ENCODE measurements at regions not wholly inside any gene's neighbourhood (a gene's known extent, or its start where the extent isn't known, plus 50 kb on each side); places are given as distances from the start of the nearest gene placed in this dataset.

GRCh38 chr4:57172065-57172464, 61.9 kb upstream of the IGFBP7 start:
- Histone ChIP-seq H3K27ac (ENCODE audit: low read depth in 2 of 2, low read length in 1 of 2) (no peak overlapping the region), H3K36me3 (ENCODE audit: control insufficient read depth in 2 of 2, insufficient read depth in 2 of 2, low read length in 1 of 2) (no peaks in the 10 kb centered on the region), H3K9me3 (ENCODE audit: control insufficient read depth in 2 of 2, insufficient read depth in 1 of 2, low read depth in 1 of 2, low read length in 1 of 2) (no peaks in the 10 kb centered on the region), H3K4me3 (ENCODE audit: low read depth in 1 of 2, low read length in 2 of 2) (no peak overlapping the region), H3K4me1 (ENCODE audit: control insufficient read depth in 2 of 2, insufficient read depth in 2 of 2, low read length in 1 of 2) (no peaks in the 10 kb centered on the region), H3K27me3 (ENCODE audit: control insufficient read depth in 1 of 2, insufficient read depth in 2 of 2, low read length in 2 of 2) (no peaks in the 10 kb centered on the region)
- WGBS, 2 donors = 48 to 58% methylated on average over 3 of the region's 3 CpGs

- no peak overlapping the region for H3K27ac ChIP-seq (ENCODE audit: low read depth in 2 of 2, low read length in 1 of 2)
- 70 to 82% methylated on average over 3 of the region's 3 CpGs for WGBS, 2 donors
- no peaks in the 10 kb centered on the region for H3K36me3 ChIP-seq (ENCODE audit: control insufficient read depth in 2 of 2, insufficient read depth in 2 of 2, low read length in 1 of 2)
- no peaks in the 10 kb centered on the region for H3K9me3 ChIP-seq (ENCODE audit: control insufficient read depth in 2 of 2, insufficient read depth in 1 of 2, low read depth in 1 of 2, low read length in 1 of 2)
- no peak overlapping the region for H3K4me3 ChIP-seq (ENCODE audit: low read depth in 1 of 2, low read length in 2 of 2)
- peaks cover 0 to 2% of the 10 kb centered on the region in 2 donors for H3K4me1 ChIP-seq (ENCODE audit: control insufficient read depth in 2 of 2, insufficient read depth in 2 of 2, low read length in 1 of 2)
- no peaks in the 10 kb centered on the region for H3K27me3 ChIP-seq (ENCODE audit: control insufficient read depth in 1 of 2, insufficient read depth in 2 of 2, low read length in 2 of 2)
Observed at GRCh38 chr4:57168982-57169381, 58.8 kb upstream of the IGFBP7 start.

GRCh38 chr4:57163530-57164459, 53.6 kb upstream of the IGFBP7 start:
- WGBS, 2 donors = 2% methylated on average over 60 to 61 of the region's 61 CpGs
- no peaks in the 10 kb centered on the region for H3K27me3 ChIP-seq (ENCODE audit: control insufficient read depth in 1 of 2, insufficient read depth in 2 of 2, low read length in 2 of 2)
- H3K36me3 ChIP-seq (ENCODE audit: control insufficient read depth in 2 of 2, insufficient read depth in 2 of 2, low read length in 1 of 2) = no peaks in the 10 kb centered on the region
- peak overlapping the region; percentile 30 to 64 for H3K27ac ChIP-seq (ENCODE audit: low read depth in 2 of 2, low read length in 1 of 2)
- peak overlapping the region; percentile 49 to 62 for H3K4me3 ChIP-seq (ENCODE audit: low read depth in 1 of 2, low read length in 2 of 2)
- H3K4me1 ChIP-seq (ENCODE audit: control insufficient read depth in 2 of 2, insufficient read depth in 2 of 2, low read length in 1 of 2) = peaks cover 0 to 2% of the 10 kb centered on the region in 2 donors
- H3K9me3 ChIP-seq (ENCODE audit: control insufficient read depth in 2 of 2, insufficient read depth in 1 of 2, low read depth in 1 of 2, low read length in 1 of 2) = no peaks in the 10 kb centered on the region

- Histone ChIP-seq H3K27me3 (ENCODE audit: control insufficient read depth in 1 of 2, insufficient read depth in 2 of 2, low read length in 2 of 2) (no peaks in the 10 kb centered on the region), H3K27ac (ENCODE audit: low read depth in 2 of 2, low read length in 1 of 2) (no peak overlapping the region), H3K36me3 (ENCODE audit: control insufficient read depth in 2 of 2, insufficient read depth in 2 of 2, low read length in 1 of 2) (no peaks in the 10 kb centered on the region), H3K4me1 (ENCODE audit: control insufficient read depth in 2 of 2, insufficient read depth in 2 of 2, low read length in 1 of 2) (peaks cover 0 to 2% of the 10 kb centered on the region in 2 donors), H3K9me3 (ENCODE audit: control insufficient read depth in 2 of 2, insufficient read depth in 1 of 2, low read depth in 1 of 2, low read length in 1 of 2) (no peaks in the 10 kb centered on the region), H3K4me3 (ENCODE audit: low read depth in 1 of 2, low read length in 2 of 2) (no peak overlapping the region)
Observed at GRCh38 chr4:57162499-57163019, 52.4 kb upstream of the IGFBP7 start.

All from esophagus (tissue), 2 donors.